OCI-LY1 (cell line): ENCODE measurements at regions not wholly inside any gene's neighbourhood (a gene's known extent, or its start where the extent isn't known, plus 50 kb on each side); places are given as distances from the start of the nearest gene placed in this dataset.

Experiments used
- H2AFZ ChIP-seq: fragments of 200-600 bp; sonication (generic), shearing (Covaris generic); 2 replicates; pipeline ENCODE4 v1.6.0; 2014; ENCODE audit warnings: antibody characterized with exemption, mild to moderate bottlenecking, low read length
- H3F3A ChIP-seq: fragments of 200-600 bp; sonication (generic), shearing (Covaris generic); 2 replicates; pipeline ENCODE4 v1.6.0; 2014; ENCODE audit warnings: mild to moderate bottlenecking, antibody characterized with exemption, low read length, moderate library complexity; ENCODE audit not compliant: insufficient read depth
- H3K27ac ChIP-seq: fragments of 200-600 bp; sonication (generic); 2 replicates; pipeline ENCODE4 v1.5.1; 2014; ENCODE audit warnings: low read length, mixed run types, mild to moderate bottlenecking, low read depth; ENCODE audit not compliant: poor library complexity, severe bottlenecking
- H3K27me3 ChIP-seq: fragments of 200-600 bp; sonication (generic); 2 replicates; pipeline ENCODE4 v1.6.0; 2014; ENCODE audit warnings: antibody characterized with exemption, mild to moderate bottlenecking, low read length, moderate library complexity; ENCODE audit not compliant: insufficient read depth
- H3K36me3 ChIP-seq: fragments of 200-600 bp; sonication (generic); 2 replicates; pipeline ENCODE4 v1.6.1; 2014; ENCODE audit warnings: mild to moderate bottlenecking, antibody characterized with exemption, low read length, moderate library complexity, mixed read lengths; ENCODE audit not compliant: insufficient read depth
- H3K4me1 ChIP-seq: fragments of 200-600 bp; sonication (generic); 2 replicates; pipeline ENCODE4 v1.5.1; 2014; ENCODE audit warnings: mild to moderate bottlenecking, low read length, moderate library complexity; ENCODE audit not compliant: insufficient read depth, severe bottlenecking
- H3K4me2 ChIP-seq: fragments of 200-600 bp; sonication (generic), shearing (Covaris generic); 2 replicates; pipeline ENCODE4 v1.6.1; 2014; ENCODE audit warnings: low read length
- H3K4me3 ChIP-seq: fragments of 200-600 bp; sonication (generic); 2 replicates; pipeline ENCODE4 v1.5.1; 2014; ENCODE audit warnings: low read length, low read depth, mild to moderate bottlenecking, mixed read lengths; ENCODE audit not compliant: poor library complexity, severe bottlenecking
- H3K79me2 ChIP-seq: fragments of 200-600 bp; shearing (Covaris generic); 2 replicates; pipeline ENCODE4 v1.6.1; 2016; ENCODE audit warnings: mixed run types, low read length, mixed read lengths; ENCODE audit not compliant: insufficient read depth
- H3K9ac ChIP-seq: fragments of 200-600 bp; sonication (generic), shearing (Covaris generic); 2 replicates; pipeline ENCODE4 v1.6.1; 2014; ENCODE audit warnings: mild to moderate bottlenecking, low read length, mixed read lengths
- H3K9me2 ChIP-seq: fragments of 200-600 bp; sonication (generic), shearing (Covaris generic); 2 replicates; pipeline ENCODE4 v1.6.1; 2014; ENCODE audit warnings: low read depth, mild to moderate bottlenecking, low read length, mixed read lengths
- H3K9me3 ChIP-seq: fragments of 200-600 bp; shearing (Covaris generic); 2 replicates; pipeline ENCODE4 v1.6.1; 2014; ENCODE audit warnings: low read length, mixed read lengths
- H4K20me1 ChIP-seq: fragments of 200-600 bp; sonication (generic), shearing (Covaris generic); 2 replicates; pipeline ENCODE4 v1.6.0; 2016; ENCODE audit warnings: mild to moderate bottlenecking, low read length; ENCODE audit not compliant: insufficient read depth
- CTCF ChIP-seq: fragments of 200-600 bp; sonication (generic), shearing (Covaris generic); IDR thresholded peaks from 2 replicates; pipeline ENCODE4 v1.5.1; 2017; ENCODE audit warnings: mild to moderate bottlenecking, antibody characterized with exemption, low read length, moderate library complexity, mixed read lengths
- EZH2 ChIP-seq: fragments of 200-600 bp; sonication (generic), shearing (Covaris generic); IDR thresholded peaks from 2 replicates; pipeline ENCODE4 v1.8.0; 2017; ENCODE audit warnings: borderline replicate concordance, mixed run types, mild to moderate bottlenecking, antibody characterized with exemption, low read length, moderate library complexity, mixed read lengths

GRCh38 chr2:128598862-128599441 lies 280.3 kb upstream of the HS6ST1 start:
- H3K27ac ChIP-seq, result no peak overlapping the region
- no peak overlapping the region for H3K4me2 ChIP-seq
- H3F3A ChIP-seq, result no peaks in the 10 kb centered on the region
- no peaks in the 10 kb centered on the region for H3K9me3 ChIP-seq
- no peaks in the 10 kb centered on the region for H3K36me3 ChIP-seq
- no peaks in the 10 kb centered on the region for H3K79me2 ChIP-seq
- no peaks in the 10 kb centered on the region for H4K20me1 ChIP-seq
- no peak overlapping the region for H3K9ac ChIP-seq
- H3K4me1 ChIP-seq, result no peaks in the 10 kb centered on the region
- no peak for TF ChIP-seq CTCF
- TF ChIP-seq EZH2, result no peak
- no peak overlapping the region for H2AFZ ChIP-seq
- no peaks in the 10 kb centered on the region for H3K27me3 ChIP-seq
- no peak overlapping the region for H3K4me3 ChIP-seq
- no peaks in the 10 kb centered on the region for H3K9me2 ChIP-seq

DNA sequence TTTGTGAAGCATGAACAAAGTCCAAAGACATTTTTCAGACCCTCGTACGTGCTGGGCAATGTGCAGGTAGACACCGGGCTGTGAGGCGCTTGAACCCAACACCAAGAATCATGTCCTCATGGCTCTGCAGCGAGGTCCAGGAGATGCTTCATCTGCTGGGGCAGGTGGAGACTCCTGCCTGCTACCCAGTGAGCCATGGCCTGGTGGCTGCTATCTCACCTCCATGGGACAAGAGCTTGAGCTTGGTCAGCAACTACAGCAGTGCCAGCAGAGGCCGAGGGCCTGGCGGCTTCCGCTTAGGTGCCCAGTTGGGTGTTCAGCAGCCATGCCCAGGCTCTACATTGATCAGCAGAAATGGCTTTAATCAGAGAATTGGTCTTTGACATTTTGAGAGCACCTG lies 281.0 kb upstream of the HS6ST1 start:
- Histone ChIP-seq H3F3A (no peaks in the 10 kb centered on the region), H3K4me3 (no peak overlapping the region), H3K27ac (no peak overlapping the region), H3K27me3 (no peaks in the 10 kb centered on the region), H3K4me1 (no peaks in the 10 kb centered on the region), H3K9me2 (no peaks in the 10 kb centered on the region), H3K36me3 (no peaks in the 10 kb centered on the region), H3K9ac (no peak overlapping the region), H4K20me1 (no peaks in the 10 kb centered on the region), H2AFZ (no peak overlapping the region), H3K4me2 (no peak overlapping the region), H3K79me2 (no peaks in the 10 kb centered on the region), H3K9me3 (no peaks in the 10 kb centered on the region)
- TF ChIP-seq CTCF (no peak), EZH2 (no peak)

DNA sequence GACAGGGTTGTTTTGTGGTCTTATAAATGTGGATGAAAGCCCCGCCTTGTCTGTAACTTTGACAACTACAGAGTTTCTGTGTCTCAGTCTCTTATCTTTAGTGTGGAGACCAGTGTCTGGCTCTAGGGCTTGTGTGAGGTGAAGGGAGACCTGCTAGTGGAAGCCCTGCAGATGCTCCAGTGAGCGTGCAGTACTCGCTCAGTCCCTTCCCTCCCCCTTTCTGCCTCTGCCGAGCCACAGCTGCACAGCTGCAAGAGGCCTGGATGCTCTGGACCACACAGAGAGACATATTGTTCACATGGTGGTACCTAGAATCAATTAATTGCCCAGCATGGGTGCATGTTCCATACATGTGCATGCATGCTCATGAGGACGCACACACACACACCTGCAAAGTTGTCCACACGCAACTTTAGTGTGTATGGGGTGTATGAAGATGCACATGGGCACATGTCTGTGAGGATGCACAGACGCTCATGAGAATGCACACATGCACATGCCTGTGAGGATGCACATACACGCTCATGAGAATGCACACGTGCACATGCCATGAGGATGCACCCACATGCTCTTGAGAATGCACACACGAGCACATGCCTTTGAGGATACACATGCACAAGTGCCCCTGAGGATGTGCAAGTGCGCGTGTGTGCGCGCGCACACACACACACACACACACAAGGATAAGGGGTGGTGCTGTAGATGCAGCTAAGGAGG lies 282.1 kb upstream of the HS6ST1 start:
- no peaks in the 10 kb centered on the region for H3K27me3 ChIP-seq
- H3K36me3 ChIP-seq, result no peaks in the 10 kb centered on the region
- no peaks in the 10 kb centered on the region for H3F3A ChIP-seq
- H3K4me2 ChIP-seq, result no peak overlapping the region
- no peak overlapping the region for H3K9ac ChIP-seq
- no peak overlapping the region for H3K27ac ChIP-seq
- TF ChIP-seq CTCF, result no peak
- no peaks in the 10 kb centered on the region for H3K79me2 ChIP-seq
- no peaks in the 10 kb centered on the region for H3K9me2 ChIP-seq
- no peak overlapping the region for H3K4me3 ChIP-seq
- no peak overlapping the region for H2AFZ ChIP-seq
- H3K9me3 ChIP-seq, result no peaks in the 10 kb centered on the region
- no peaks in the 10 kb centered on the region for H4K20me1 ChIP-seq
- H3K4me1 ChIP-seq, result no peaks in the 10 kb centered on the region
